Liver (tissue), 8 donors: ENCODE measurements at regions not wholly inside any gene's neighbourhood (a gene's known extent, or its start where the extent isn't known, plus 50 kb on each side); places are given as distances from the start of the nearest gene placed in this dataset.
"Not testable (repeated sequence)": the region's sequence is repeated elsewhere in the genome, so short reads cannot be mapped to it uniquely, and the experiment has no call there.

Experiments
- DNase-seq: peaks from one replicate; pipeline ENCODE4 v3.0.0-alpha.2; 2017; ENCODE audit warnings: low spot score
- H3K27ac ChIP-seq, 2 donors: one replicate each; pipeline ENCODE4 v1.7.0; 2013; ENCODE audit warnings: inconsistent platforms in 2 of 2, low read length in 2 of 2, control low read depth in 1 of 2, low read depth in 1 of 2, mild to moderate bottlenecking in 1 of 2
- H3K27me3 ChIP-seq, 4 donors: one replicate each; pipeline versions ENCODE4 v1.6.1 to v1.7.0; 2013; ENCODE audit warnings: low read length in 3 of 4, inconsistent platforms in 1 of 4, mild to moderate bottlenecking in 1 of 4, moderate library complexity in 1 of 4; ENCODE audit not compliant: control insufficient read depth in 4 of 4, insufficient read depth in 4 of 4
- H3K36me3 ChIP-seq, 4 donors: one replicate each; pipeline versions ENCODE4 v1.6.1 to v1.7.0; 2013; ENCODE audit warnings: low read length in 3 of 4, mild to moderate bottlenecking in 3 of 4, low read depth in 1 of 4, moderate library complexity in 1 of 4; ENCODE audit not compliant: control insufficient read depth in 4 of 4, insufficient read depth in 3 of 4
- H3K4me1 ChIP-seq, 4 donors: one replicate each; pipeline versions ENCODE4 v1.6.1 to v1.7.0; 2013; ENCODE audit warnings: low read length in 3 of 4, mild to moderate bottlenecking in 3 of 4, moderate library complexity in 1 of 4; ENCODE audit not compliant: control insufficient read depth in 4 of 4, insufficient read depth in 4 of 4
- H3K4me3 ChIP-seq, 3 donors: one replicate each; pipeline versions ENCODE4 v1.6.1 to v1.7.0; 2013; ENCODE audit warnings: low read length in 3 of 3, control low read depth in 1 of 3, low read depth in 1 of 3, mild to moderate bottlenecking in 1 of 3
- H3K9ac ChIP-seq, 2 donors: one replicate each; pipeline ENCODE4 v1.7.0; 2013; ENCODE audit warnings: low read length in 2 of 2, mild to moderate bottlenecking in 2 of 2, moderate library complexity in 2 of 2, control low read depth in 1 of 2, low read depth in 1 of 2
- H3K9me3 ChIP-seq, 4 donors: one replicate each; pipeline versions ENCODE4 v1.6.1 to v1.7.0; 2013; ENCODE audit warnings: low read length in 3 of 4; ENCODE audit not compliant: control insufficient read depth in 4 of 4
- ATF3 ChIP-seq: IDR thresholded peaks from 2 replicates; pipeline ENCODE4 v1.6.1; 2016; ENCODE audit warnings: antibody characterized with exemption
- CTCF ChIP-seq: fragments of 150-350 bp; IDR thresholded peaks from 2 replicates; pipeline ENCODE4 v1.5.1; 2017; ENCODE audit warnings: improper control_type of control experiment, low read depth, low read length; ENCODE audit not compliant: missing input control
- EGR1 ChIP-seq, 2 donors: IDR thresholded peaks; 2 replicates each; pipeline ENCODE4 v1.6.1; 2016 to 2018; ENCODE audit warnings: antibody characterized with exemption in 2 of 2, low read depth in 2 of 2
- FOXA1 ChIP-seq: IDR thresholded peaks from 2 replicates; pipeline ENCODE4 v1.6.1; 2016; ENCODE audit warnings: antibody characterized with exemption
- FOXA2 ChIP-seq: IDR thresholded peaks from 2 replicates; pipeline ENCODE4 v1.6.1; 2016; ENCODE audit warnings: antibody characterized with exemption
- GABPA ChIP-seq, 2 donors: IDR thresholded peaks in 1 of 2; conservative IDR thresholded peaks in 1 of 2; 2 replicates each; pipeline ENCODE4 v1.6.1; 2016; ENCODE audit warnings: antibody characterized with exemption in 2 of 2, mild to moderate bottlenecking in 1 of 2, moderate library complexity in 1 of 2
- HNF4A ChIP-seq, 2 donors: conservative IDR thresholded peaks; 2 replicates each; pipeline ENCODE4 v1.6.1; 2016; ENCODE audit warnings: antibody characterized with exemption in 2 of 2, mild to moderate bottlenecking in 2 of 2
- HNF4G ChIP-seq: IDR thresholded peaks from 2 replicates; pipeline ENCODE4 v1.6.1; 2016; ENCODE audit warnings: antibody characterized with exemption
- MAX ChIP-seq: IDR thresholded peaks from 2 replicates; pipeline ENCODE4 v1.6.1; 2016; ENCODE audit warnings: antibody characterized with exemption
- NR2F2 ChIP-seq: IDR thresholded peaks from 2 replicates; pipeline ENCODE4 v1.6.1; 2016; ENCODE audit warnings: antibody characterized with exemption
- RAD21 ChIP-seq, 2 donors: IDR thresholded peaks; 2 replicates each; pipeline ENCODE4 v1.6.1; 2016; ENCODE audit warnings: antibody characterized with exemption in 2 of 2, mild to moderate bottlenecking in 2 of 2
- RXRA ChIP-seq, 2 donors: IDR thresholded peaks; 2 replicates each; pipeline ENCODE4 v1.6.1; 2017 to 2018; ENCODE audit warnings: antibody characterized with exemption in 2 of 2, mild to moderate bottlenecking in 1 of 2
- TAF1 ChIP-seq: conservative IDR thresholded peaks from 2 replicates; pipeline ENCODE4 v1.6.1; 2016; ENCODE audit warnings: antibody characterized with exemption, mild to moderate bottlenecking
- WGBS: extraction: QIAGEN DNeasy Blood & Tissue Kit; methylation state at CpG from one replicate; pipeline ENCODE4 v1.1.7; 2013; 5-methylcytosine and 5-hydroxymethylcytosine counted together
- donor health status: healthy.
- donor health status: healthy.
- donor health status: healthy.
- donor health status: healthy.
- donor health status: healthy.

- no peak overlapping the region for H3K27ac ChIP-seq
- no peak overlapping the region for H3K9ac ChIP-seq
- no peaks in the 10 kb centered on the region for H3K9me3 ChIP-seq
- DNase-seq = no peak
- no peaks in the 10 kb centered on the region for H3K4me1 ChIP-seq
- H3K4me3 ChIP-seq = no peak overlapping the region
- H3K27me3 ChIP-seq = peaks cover 0 to 2% (median 0%) of the 10 kb centered on the region in 4 donors
- TF ChIP-seq GABPA (IDR thresholded peaks at IDR 0.05 in 1 of 2, conservative IDR thresholded peaks at IDR 0.05 in 1 of 2) = no peak
- peak in 1 of 2 donors; percentile 22 for TF ChIP-seq RAD21 (IDR thresholded peaks at IDR 0.05)
- no peaks in the 10 kb centered on the region for H3K36me3 ChIP-seq
- WGBS = 70% methylated on average over 6 of the region's 6 CpGs
Measured at GRCh38 chr10:121392657-121393056, 205.6 kb downstream of the FGFR2 start.

- H3K9me3 ChIP-seq = no peaks in the 10 kb centered on the region
- H3K36me3 ChIP-seq = no peaks in the 10 kb centered on the region
- H3K27ac ChIP-seq = no peak overlapping the region
- H3K4me1 ChIP-seq = no peaks in the 10 kb centered on the region
- no peak overlapping the region for H3K4me3 ChIP-seq
- TF ChIP-seq HNF4G (no peak), MAX (no peak), GABPA (IDR thresholded peaks at IDR 0.05 in 1 of 2, conservative IDR thresholded peaks at IDR 0.05 in 1 of 2) (no peak), EGR1 (IDR thresholded peaks at IDR 0.05; ENCODE audit: low read depth in 2 of 2) (no peak), HNF4A (conservative IDR thresholded peaks at IDR 0.05) (no peak), FOXA2 (no peak), CTCF (no peak), RXRA (IDR thresholded peaks at IDR 0.05) (no peak), FOXA1 (no peak), NR2F2 (no peak), ATF3 (no peak), TAF1 (no peak)
- H3K27me3 ChIP-seq = peaks cover 0 to 2% (median 0%) of the 10 kb centered on the region in 4 donors
- no peak overlapping the region for H3K9ac ChIP-seq
- no peak for DNase-seq
- 84% methylated on average over 3 of the region's 3 CpGs for WGBS
Measured at GRCh38 chr10:121393522-121393921, 204.7 kb downstream of the FGFR2 start.

GRCh38 chr10:121400507-121400906 is 197.7 kb downstream of the FGFR2 start:
- H3K9ac ChIP-seq, H3K27ac ChIP-seq, H3K36me3 ChIP-seq, DNase-seq, H3K9me3 ChIP-seq, H3K4me3 ChIP-seq, H3K27me3 ChIP-seq, H3K4me1 ChIP-seq: not testable (repeated sequence)
- 97% methylated on average over 3 of the region's 4 CpGs for WGBS

GRCh38 chr10:121403527-121403926 is 194.7 kb downstream of the FGFR2 start:
- WGBS = 94% methylated on average over 5 of the region's 5 CpGs
- H3K27me3 ChIP-seq = no peaks in the 10 kb centered on the region
- H3K9ac ChIP-seq = no peak overlapping the region
- no peak overlapping the region for H3K27ac ChIP-seq
- H3K36me3 ChIP-seq = no peaks in the 10 kb centered on the region
- no peaks in the 10 kb centered on the region for H3K4me1 ChIP-seq
- no peak for DNase-seq
- TF ChIP-seq TAF1 = no peak
- H3K9me3 ChIP-seq = no peaks in the 10 kb centered on the region
- no peak overlapping the region for H3K4me3 ChIP-seq
